OCI-LY7 (cell line): ENCODE measurements at regions not wholly inside any gene's neighbourhood (a gene's known extent, or its start where the extent isn't known, plus 50 kb on each side); places are given as distances from the start of the nearest gene placed in this dataset.

ENCODE experiments used
- BruUV-seq: library from RNA; stranded (reverse); fragments of 400-500 nt; replicated peaks from 2 replicates; lab custom pipeline; 2021; lab: Mats Ljungman, UMichigan
- CTCF ChIA-PET: fragments of 300-600 bp; sonication (Branson Sonifier 250); formaldehyde crosslinking; loops from one replicate; lab custom pipeline; 2022; ENCODE audit warnings: antibody characterized with exemption; ENCODE audit not compliant: unreplicated experiment; lab: Charles Lee
- POLR2A ChIA-PET: fragments of 300-600 bp; sonication (Branson Sonifier 250); formaldehyde crosslinking; loops from one replicate; lab custom pipeline; 2022; ENCODE audit warnings: antibody characterized with exemption; lab: Charles Lee
- DNase-seq: peaks from one replicate; pipeline ENCODE4 v3.0.0-alpha.2; 2015; ENCODE audit warnings: low spot score
- H2AFZ ChIP-seq: fragments of 200-600 bp; sonication (generic), shearing (Covaris generic); 2 replicates; pipeline ENCODE4 v1.6.1; 2014; ENCODE audit warnings: mild to moderate bottlenecking, antibody characterized with exemption, low read length, moderate library complexity
- H3K27ac ChIP-seq: fragments of 200-600 bp; sonication (generic); 2 replicates; pipeline ENCODE4 v1.5.1; 2014; ENCODE audit warnings: mixed run types, low read depth, mild to moderate bottlenecking, moderate library complexity, low read length, inconsistent platforms; ENCODE audit not compliant: poor library complexity, severe bottlenecking
- H3K36me3 ChIP-seq: fragments of 200-600 bp; sonication (generic); 2 replicates; pipeline ENCODE4 v1.6.1; 2014; ENCODE audit warnings: mild to moderate bottlenecking, antibody characterized with exemption, low read length, moderate library complexity, mixed read lengths; ENCODE audit not compliant: insufficient read depth
- H3K4me1 ChIP-seq: fragments of 200-600 bp; sonication (generic); 2 replicates; pipeline ENCODE4 v1.5.1; 2014; ENCODE audit warnings: mild to moderate bottlenecking, low read length; ENCODE audit not compliant: insufficient read depth, poor library complexity, severe bottlenecking
- H3K4me2 ChIP-seq: fragments of 200-600 bp; sonication (generic); 2 replicates; pipeline ENCODE4 v1.6.1; 2014; ENCODE audit warnings: mild to moderate bottlenecking, low read length
- H3K4me3 ChIP-seq: fragments of 200-600 bp; sonication (generic); 2 replicates; pipeline ENCODE4 v1.5.1; 2014; ENCODE audit warnings: mild to moderate bottlenecking, low read depth, low read length; ENCODE audit not compliant: poor library complexity, severe bottlenecking
- H3K79me2 ChIP-seq: fragments of 200-600 bp; sonication (generic); 2 replicates; pipeline ENCODE4 v1.6.1; 2016; ENCODE audit warnings: low read depth, mild to moderate bottlenecking, low read length, moderate library complexity, mixed read lengths; ENCODE audit not compliant: insufficient read depth
- H3K9me2 ChIP-seq: fragments of 200-600 bp; sonication (generic); 2 replicates; pipeline ENCODE4 v1.6.1; 2016; ENCODE audit warnings: mild to moderate bottlenecking, low read length, mixed read lengths; ENCODE audit not compliant: insufficient read depth
- H3K9me3 ChIP-seq: fragments of 200-600 bp; sonication (generic); 2 replicates; pipeline ENCODE4 v1.6.1; 2014; ENCODE audit warnings: mild to moderate bottlenecking, mixed run types, low read length, mixed read lengths
- H4K20me1 ChIP-seq: fragments of 200-600 bp; sonication (generic); 2 replicates; pipeline ENCODE4 v1.6.1; 2014; ENCODE audit warnings: mild to moderate bottlenecking, antibody characterized with exemption, low read length, moderate library complexity, mixed read lengths; ENCODE audit not compliant: insufficient read depth
- EZH2phosphoT487 ChIP-seq: fragments of 200-600 bp; sonication (generic); IDR thresholded peaks from 2 replicates; pipeline ENCODE4 v1.6.1; 2018; ENCODE audit warnings: low read depth, borderline replicate concordance, mild to moderate bottlenecking, mixed run types, antibody characterized with exemption, low read length, moderate library complexity, mixed read lengths
- intact Hi-C: fragments of 100-400 bp; cut with micrococcal nuclease; formaldehyde crosslinking; loops from one replicate; pipeline ENCODE4 v1.10.0; 2022; ENCODE audit not compliant: unreplicated experiment
- TF ChIP-seq, protein P1 (sequence below): fragments of 200-600 bp; sonication (generic); conservative IDR thresholded peaks from 2 replicates; pipeline ENCODE4 v1.5.1; 2014; ENCODE audit warnings: mild to moderate bottlenecking, antibody characterized with exemption, low read length, moderate library complexity, mixed read lengths

DNA sequence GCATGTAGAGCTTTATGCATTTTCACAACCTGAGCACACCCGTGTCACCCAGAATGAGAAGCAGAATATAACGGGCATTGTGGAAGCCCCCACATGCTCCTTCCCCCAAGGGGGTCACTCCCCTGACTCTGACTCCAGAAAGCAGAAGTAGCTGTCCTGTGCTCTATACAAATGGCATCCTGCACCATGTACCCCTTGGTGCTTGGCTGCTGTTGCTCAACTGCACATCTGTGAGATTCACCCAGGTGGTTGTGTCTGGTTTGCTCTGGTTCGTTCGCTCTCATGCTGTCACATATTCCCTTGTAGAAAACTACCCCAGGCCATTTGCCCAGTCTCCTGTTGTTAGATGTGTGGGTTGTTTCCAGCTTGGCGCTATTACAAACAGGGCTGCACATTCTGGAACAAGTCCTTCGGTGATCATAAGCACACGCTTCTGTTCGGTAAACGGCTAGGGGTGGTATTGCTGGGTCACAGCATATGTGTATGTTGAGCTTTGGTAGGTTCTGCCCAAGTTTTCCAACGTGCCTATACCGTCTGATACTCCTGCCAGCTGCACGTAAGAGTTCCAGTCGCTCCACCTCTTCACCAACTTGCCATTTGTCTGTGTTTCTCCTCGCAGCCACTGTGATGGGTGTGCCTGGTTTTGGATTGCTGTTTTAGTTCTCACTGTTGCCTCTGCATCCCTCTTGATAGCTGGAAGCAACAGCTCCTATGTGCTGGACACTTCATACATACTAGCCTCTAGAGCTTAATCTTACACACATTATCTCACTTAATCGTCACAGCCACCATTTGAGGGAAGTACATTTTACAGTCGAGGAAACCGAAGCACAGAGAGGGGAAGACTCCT lies 65.4 kb upstream of the SLC6A6 start:
- Histone ChIP-seq H2AFZ (peak overlapping the region; percentile 70), H3K4me1 (peaks cover 17% of the 10 kb centered on the region), H3K27ac (peak overlapping the region; percentile 2), H3K79me2 (no peaks in the 10 kb centered on the region), H3K36me3 (no peaks in the 10 kb centered on the region), H3K4me2 (peak overlapping the region; percentile 48), H3K4me3 (no peak overlapping the region), H3K9me3 (no peaks in the 10 kb centered on the region), H3K9me2 (no peaks in the 10 kb centered on the region), H4K20me1 (no peaks in the 10 kb centered on the region)
- intact Hi-C loops = no loop called here
- DNase-seq = peak; percentile 75
- TF ChIP-seq EZH2phosphoT487 = no peak
- BruUV-seq = no TSS peak
- ChIA-PET CTCF (no interaction called here), POLR2A (interaction anchor here (0.6 to 1.6 kb wide), 5 partner anchors 9 to 1115 kb away, joined by 3 to 5 read pairs (median 4); no protein-coding TSS in a partner anchor)

DNA sequence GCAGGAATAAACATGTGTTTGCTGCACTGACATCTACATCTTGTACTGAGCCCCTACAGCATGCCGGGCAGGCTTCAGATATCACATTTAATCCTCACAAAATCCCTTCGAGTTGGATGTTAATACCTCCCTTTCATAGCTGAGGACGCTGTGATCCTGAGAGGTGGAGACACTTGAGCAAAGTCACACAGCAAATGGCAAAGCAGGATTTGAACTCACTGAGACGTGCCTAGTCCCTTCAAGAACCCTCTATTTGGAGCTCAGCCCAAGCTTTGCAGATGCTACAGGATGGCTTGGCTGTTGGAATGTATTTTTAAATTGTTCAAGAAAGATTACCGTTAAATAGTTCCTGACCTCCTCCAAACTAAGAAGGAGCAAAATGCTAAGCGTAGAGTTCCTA lies 64.6 kb upstream of the SLC6A6 start:
- intact Hi-C loops = no loop called here
- Histone ChIP-seq H3K4me3 (no peak overlapping the region), H3K4me2 (no peak overlapping the region), H3K79me2 (no peaks in the 10 kb centered on the region), H4K20me1 (no peaks in the 10 kb centered on the region), H3K27ac (no peak overlapping the region), H2AFZ (no peak overlapping the region), H3K9me2 (no peaks in the 10 kb centered on the region), H3K36me3 (no peaks in the 10 kb centered on the region), H3K4me1 (peaks cover 17% of the 10 kb centered on the region), H3K9me3 (no peaks in the 10 kb centered on the region)
- DNase-seq = no peak
- no TSS peak for BruUV-seq
- TF ChIP-seq EZH2phosphoT487 = no peak
- TF ChIP-seq, protein P1, sequence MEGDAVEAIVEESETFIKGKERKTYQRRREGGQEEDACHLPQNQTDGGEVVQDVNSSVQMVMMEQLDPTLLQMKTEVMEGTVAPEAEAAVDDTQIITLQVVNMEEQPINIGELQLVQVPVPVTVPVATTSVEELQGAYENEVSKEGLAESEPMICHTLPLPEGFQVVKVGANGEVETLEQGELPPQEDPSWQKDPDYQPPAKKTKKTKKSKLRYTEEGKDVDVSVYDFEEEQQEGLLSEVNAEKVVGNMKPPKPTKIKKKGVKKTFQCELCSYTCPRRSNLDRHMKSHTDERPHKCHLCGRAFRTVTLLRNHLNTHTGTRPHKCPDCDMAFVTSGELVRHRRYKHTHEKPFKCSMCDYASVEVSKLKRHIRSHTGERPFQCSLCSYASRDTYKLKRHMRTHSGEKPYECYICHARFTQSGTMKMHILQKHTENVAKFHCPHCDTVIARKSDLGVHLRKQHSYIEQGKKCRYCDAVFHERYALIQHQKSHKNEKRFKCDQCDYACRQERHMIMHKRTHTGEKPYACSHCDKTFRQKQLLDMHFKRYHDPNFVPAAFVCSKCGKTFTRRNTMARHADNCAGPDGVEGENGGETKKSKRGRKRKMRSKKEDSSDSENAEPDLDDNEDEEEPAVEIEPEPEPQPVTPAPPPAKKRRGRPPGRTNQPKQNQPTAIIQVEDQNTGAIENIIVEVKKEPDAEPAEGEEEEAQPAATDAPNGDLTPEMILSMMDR = no peak
- ChIA-PET CTCF (no interaction called here), POLR2A (interaction anchor here (0.9 kb wide), 1 partner anchor 38 kb away, joined by 5 read pairs; no protein-coding TSS in a partner anchor)

GRCh38 chr3:14338242-14338641 lies 64.2 kb upstream of the SLC6A6 start:
- Histone ChIP-seq H3K9me3 (no peaks in the 10 kb centered on the region), H3K36me3 (no peaks in the 10 kb centered on the region), H3K4me2 (no peak overlapping the region), H3K9me2 (no peaks in the 10 kb centered on the region), H4K20me1 (no peaks in the 10 kb centered on the region), H3K79me2 (no peaks in the 10 kb centered on the region), H3K4me3 (no peak overlapping the region), H2AFZ (no peak overlapping the region), H3K4me1 (peaks cover 17% of the 10 kb centered on the region), H3K27ac (no peak overlapping the region)
- CTCF ChIA-PET = no interaction called here
- no TSS peak for BruUV-seq
- intact Hi-C loops = no loop called here
- TF ChIP-seq, protein P1 = no peak
- no peak for TF ChIP-seq EZH2phosphoT487
- POLR2A ChIA-PET = interaction anchor here (0.9 kb wide), 1 partner anchor 37 kb away, joined by 5 read pairs; no protein-coding TSS in a partner anchor
- DNase-seq = no peak
